MM.1S (cell line): ENCODE measurements at regions not wholly inside any gene's neighbourhood (a gene's known extent, or its start where the extent isn't known, plus 50 kb on each side); places are given as distances from the start of the nearest gene placed in this dataset.

Source experiments
- DNase-seq: peaks from one replicate; pipeline ENCODE4 v3.0.0-alpha.2; 2015
- H2AFZ ChIP-seq: fragments of 300-600 bp; sonication (generic); 2 replicates; pipeline ENCODE4 v1.6.0; 2016; ENCODE audit warnings: antibody characterized with exemption, low read length
- H3F3A ChIP-seq: fragments of 300-600 bp; sonication (generic); 2 replicates; pipeline ENCODE4 v1.6.1; 2016; ENCODE audit warnings: mild to moderate bottlenecking, antibody characterized with exemption, low read length, moderate library complexity, mixed read lengths; ENCODE audit not compliant: insufficient read depth
- H3K27ac ChIP-seq: fragments of 300-600 bp; sonication (generic); 2 replicates; pipeline ENCODE4 v1.5.1; 2016; ENCODE audit warnings: mild to moderate bottlenecking, low read length
- H3K27me3 ChIP-seq: fragments of 300-600 bp; sonication (generic); replicated peaks from 2 replicates; pipeline ENCODE4 v1.6.0; 2016; ENCODE audit warnings: low read length; ENCODE audit not compliant: insufficient read depth
- H3K36me3 ChIP-seq: fragments of 300-600 bp; sonication (generic); replicated peaks from 2 replicates; pipeline ENCODE4 v1.6.1; 2016; ENCODE audit warnings: mild to moderate bottlenecking, low read length, mixed read lengths; ENCODE audit not compliant: insufficient read depth
- H3K4me1 ChIP-seq: fragments of 300-600 bp; sonication (generic); 2 replicates; pipeline ENCODE4 v1.6.1; 2016; ENCODE audit warnings: low read length, mixed read lengths
- H3K4me2 ChIP-seq: fragments of 300-600 bp; sonication (generic); 2 replicates; pipeline ENCODE4 v1.6.0; 2016; ENCODE audit warnings: low read depth, low read length
- H3K4me3 ChIP-seq: fragments of 300-600 bp; sonication (generic); 2 replicates; pipeline ENCODE4 v1.5.1; 2016; ENCODE audit warnings: low read length, mixed read lengths
- H3K79me2 ChIP-seq: fragments of 300-600 bp; sonication (generic); 2 replicates; pipeline ENCODE4 v1.6.1; 2016; ENCODE audit warnings: mixed run types, low read length, mixed read lengths
- H3K9ac ChIP-seq: fragments of 300-600 bp; sonication (generic); 2 replicates; pipeline ENCODE4 v1.6.1; 2016; ENCODE audit warnings: low read length, mixed read lengths
- H3K9me2 ChIP-seq: fragments of 300-600 bp; sonication (generic); replicated peaks from 2 replicates; pipeline ENCODE4 v1.6.1; 2016; ENCODE audit warnings: mild to moderate bottlenecking, low read length, mixed read lengths; ENCODE audit not compliant: insufficient read depth
- H3K9me3 ChIP-seq: fragments of 300-600 bp; sonication (generic); replicated peaks from 2 replicates; pipeline ENCODE4 v1.6.1; 2016; ENCODE audit warnings: mild to moderate bottlenecking, low read length, mixed read lengths; ENCODE audit not compliant: insufficient read depth
- H4K20me1 ChIP-seq: fragments of 300-600 bp; sonication (generic); 2 replicates; pipeline ENCODE4 v1.6.1; 2016; ENCODE audit warnings: mild to moderate bottlenecking, low read length, moderate library complexity, mixed read lengths; ENCODE audit not compliant: insufficient read depth
- CTCF ChIP-seq: fragments of 300-600 bp; sonication (generic); IDR thresholded peaks from 2 replicates; pipeline ENCODE4 v1.5.1; 2016; ENCODE audit warnings: antibody characterized with exemption, low read length, mixed read lengths
- EZH2 ChIP-seq: fragments of 300-600 bp; sonication (generic); optimal IDR thresholded peaks from 2 replicates; pipeline ENCODE3; 2017; ENCODE audit warnings: low read depth, mild to moderate bottlenecking, antibody characterized with exemption, low read length, mixed read lengths
- EZH2phosphoT487 ChIP-seq: fragments of 300-600 bp; sonication (generic); IDR thresholded peaks from 2 replicates; pipeline ENCODE4 v1.6.1; 2018; ENCODE audit warnings: antibody characterized with exemption, low read length

- Histone ChIP-seq H4K20me1 (no peaks in the 10 kb centered on the region), H3K27me3 (no peaks in the 10 kb centered on the region), H3F3A (no peaks in the 10 kb centered on the region), H3K4me3 (no peak overlapping the region), H2AFZ (no peak overlapping the region), H3K36me3 (no peaks in the 10 kb centered on the region), H3K4me1 (no peaks in the 10 kb centered on the region), H3K9me3 (no peaks in the 10 kb centered on the region), H3K9me2 (no peaks in the 10 kb centered on the region), H3K27ac (no peak overlapping the region), H3K4me2 (no peak overlapping the region), H3K9ac (no peak overlapping the region), H3K79me2 (no peaks in the 10 kb centered on the region)
- TF ChIP-seq EZH2 (no peak), EZH2phosphoT487 (no peak), CTCF (no peak)
- DNase-seq: no peak
Measured at GRCh38 chr5:141772281-141772680, 90.3 kb upstream of the ARAP3 start.

- no peaks in the 10 kb centered on the region for H3K36me3 ChIP-seq
- no peak for DNase-seq
- TF ChIP-seq EZH2phosphoT487 (no peak), EZH2 (no peak)
- no peaks in the 10 kb centered on the region for H3K9me3 ChIP-seq
- no peaks in the 10 kb centered on the region for H3K4me1 ChIP-seq
- no peaks in the 10 kb centered on the region for H3F3A ChIP-seq
- H3K27me3 ChIP-seq: no peaks in the 10 kb centered on the region
- H3K27ac ChIP-seq: no peak overlapping the region
- H4K20me1 ChIP-seq: no peaks in the 10 kb centered on the region
- H3K9me2 ChIP-seq: no peaks in the 10 kb centered on the region
- no peak overlapping the region for H3K4me3 ChIP-seq
- no peaks in the 10 kb centered on the region for H3K79me2 ChIP-seq
- H3K9ac ChIP-seq: no peak overlapping the region
- no peak overlapping the region for H2AFZ ChIP-seq
- H3K4me2 ChIP-seq: no peak overlapping the region
Measured at GRCh38 chr5:141771562-141771961, 89.5 kb upstream of the ARAP3 start.

- no peaks in the 10 kb centered on the region for H3K9me3 ChIP-seq
- H3K9ac ChIP-seq: no peak overlapping the region
- no peaks in the 10 kb centered on the region for H3F3A ChIP-seq
- no peak overlapping the region for H2AFZ ChIP-seq
- no peaks in the 10 kb centered on the region for H3K36me3 ChIP-seq
- no peaks in the 10 kb centered on the region for H3K27me3 ChIP-seq
- H3K4me3 ChIP-seq: no peak overlapping the region
- H3K4me2 ChIP-seq: no peak overlapping the region
- no peaks in the 10 kb centered on the region for H4K20me1 ChIP-seq
- no peaks in the 10 kb centered on the region for H3K4me1 ChIP-seq
- no peak for DNase-seq
- TF ChIP-seq EZH2phosphoT487: no peak
- TF ChIP-seq CTCF: no peak
- TF ChIP-seq EZH2: no peak
- H3K9me2 ChIP-seq: no peaks in the 10 kb centered on the region
- no peak overlapping the region for H3K27ac ChIP-seq
- H3K79me2 ChIP-seq: no peaks in the 10 kb centered on the region
Measured at GRCh38 chr5:141771031-141771430, 89.0 kb upstream of the ARAP3 start.

- Histone ChIP-seq H3K4me2 (no peak overlapping the region), H2AFZ (no peak overlapping the region), H4K20me1 (no peaks in the 10 kb centered on the region), H3K9me2 (no peaks in the 10 kb centered on the region), H3K9ac (no peak overlapping the region), H3K27ac (no peak overlapping the region), H3F3A (no peaks in the 10 kb centered on the region), H3K9me3 (no peaks in the 10 kb centered on the region), H3K4me1 (no peaks in the 10 kb centered on the region), H3K4me3 (no peak overlapping the region), H3K27me3 (no peaks in the 10 kb centered on the region), H3K36me3 (no peaks in the 10 kb centered on the region), H3K79me2 (no peaks in the 10 kb centered on the region)
- DNase-seq: no peak
- no peak for TF ChIP-seq CTCF
- TF ChIP-seq EZH2: no peak
- TF ChIP-seq EZH2phosphoT487: no peak
Measured at GRCh38 chr5:141769671-141770070, 87.6 kb upstream of the ARAP3 start.
